Stimulated activated naive B cell treated with anti-CD40 and anti-IgM and Interleukin-4, amounts not matched to agents 10 μg/mL and 1 μg/mL and 100 μg/mL, for 72 hours (primary cell): ENCODE measurements at regions not wholly inside any gene's neighbourhood (a gene's known extent, or its start where the extent isn't known, plus 50 kb on each side); places are given as distances from the start of the nearest gene placed in this dataset.
A peak's percentile ranks its signal among the peaks of the same experiment; 100 is the strongest.

Experiments used
- ATAC-seq, 2 donors: fragments of 150-1000 bp; cut with Tn5 transposase; replicated peaks; 2 replicates each; pipeline ENCODE4 v1.10.0; 2021; ENCODE audit warnings: moderate library complexity in 1 of 2
- DNase-seq: peaks from one replicate; pipeline ENCODE4 v3.0.0; 2021
- H3K27ac Mint-ChIP-seq: one replicate; pipeline ENCODE4 v1.8.0; 2022; ENCODE audit warnings: mild to moderate bottlenecking, mixed read lengths
- H3K27me3 Mint-ChIP-seq, 2 donors: one replicate each; pipeline ENCODE4 v1.8.0; 2022; ENCODE audit warnings: mixed read lengths in 2 of 2
- H3K36me3 Mint-ChIP-seq, 2 donors: one replicate each; pipeline ENCODE4 v1.8.0; 2022; ENCODE audit warnings: mixed read lengths in 2 of 2, mild to moderate bottlenecking in 1 of 2
- H3K4me1 Mint-ChIP-seq, 2 donors: one replicate each; pipeline ENCODE4 v1.8.0; 2022; ENCODE audit warnings: mixed read lengths in 2 of 2, mild to moderate bottlenecking in 1 of 2
- H3K4me3 Mint-ChIP-seq, 2 donors: one replicate each; pipeline ENCODE4 v1.8.0; 2022; ENCODE audit warnings: mild to moderate bottlenecking in 2 of 2, mixed read lengths in 2 of 2, moderate library complexity in 1 of 2
- H3K9me3 Mint-ChIP-seq, 2 donors: one replicate each; pipeline ENCODE4 v1.8.0; 2022; ENCODE audit warnings: mixed read lengths in 2 of 2, mild to moderate bottlenecking in 1 of 2

DNA sequence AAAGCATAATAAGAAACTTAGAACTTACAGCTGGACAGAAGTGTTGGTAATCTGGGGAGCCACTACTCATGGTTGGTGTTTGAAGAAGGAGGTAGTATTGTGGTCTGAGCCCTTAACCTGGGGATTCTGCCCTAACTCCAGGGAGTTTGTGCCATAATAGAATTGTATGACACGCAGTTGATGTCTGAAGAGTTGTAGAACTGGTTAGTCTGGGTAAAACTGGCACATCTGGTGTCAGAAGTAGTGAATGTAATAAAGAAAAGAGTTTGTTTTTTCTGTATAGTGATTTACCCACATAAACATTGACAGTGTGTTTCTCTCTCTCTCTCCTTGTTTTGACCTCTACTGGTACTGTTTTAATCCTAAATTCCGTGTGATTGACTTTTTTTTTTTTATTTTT is 448.1 kb upstream of the SEMA3D start:
- Mint-ChIP-seq H3K27ac (no peak overlapping the region), H3K36me3 (no peaks in the 10 kb centered on the region)

DNA sequence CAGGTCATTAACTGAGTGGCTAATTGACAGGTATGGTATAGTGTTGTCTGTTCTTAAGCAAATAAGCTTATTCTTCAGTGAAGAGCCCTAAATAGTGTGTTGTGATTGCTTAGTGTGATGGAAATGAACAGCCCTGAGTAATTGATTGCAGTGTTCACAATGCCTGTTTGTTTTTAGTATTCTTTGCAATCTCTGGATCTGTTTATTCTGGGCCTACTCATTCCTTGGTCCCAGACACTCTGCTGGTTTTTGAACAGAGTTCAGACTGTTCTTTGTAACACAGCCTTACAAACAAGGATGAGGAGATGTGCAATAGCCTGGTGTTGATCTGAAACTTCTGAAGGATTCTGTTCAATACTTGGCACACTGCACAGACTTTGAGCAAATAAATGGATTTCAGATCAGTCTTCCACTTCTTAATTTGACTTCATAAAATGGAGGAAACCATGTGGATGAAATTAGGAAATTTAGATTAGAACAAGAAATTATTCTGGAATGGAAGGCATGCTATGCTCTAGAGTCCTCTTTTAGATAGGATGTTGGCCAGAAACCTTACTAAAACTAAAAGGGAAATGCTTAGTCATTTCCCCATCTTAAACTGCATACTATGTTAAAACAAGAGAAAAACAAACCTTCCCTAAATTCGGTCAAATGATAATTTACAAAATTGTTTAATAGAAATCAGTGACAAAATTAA is 444.2 kb upstream of the SEMA3D start:
- Mint-ChIP-seq H3K36me3 (no peaks in the 10 kb centered on the region), H3K4me1 (no peaks in the 10 kb centered on the region), H3K9me3 (no peaks in the 10 kb centered on the region), H3K27me3 (no peaks in the 10 kb centered on the region), H3K4me3 (no peak overlapping the region), H3K27ac (no peak overlapping the region)
- no peak for DNase-seq
- ATAC-seq, result no peak

More for the DNA sequence above, 448.1 kb upstream of the SEMA3D start:
- Mint-ChIP-seq H3K4me3 (no peak overlapping the region), H3K4me1 (no peaks in the 10 kb centered on the region), H3K27me3 (no peaks in the 10 kb centered on the region), H3K9me3 (no peaks in the 10 kb centered on the region)
- ATAC-seq, result no peak
- DNase-seq, result no peak

DNA sequence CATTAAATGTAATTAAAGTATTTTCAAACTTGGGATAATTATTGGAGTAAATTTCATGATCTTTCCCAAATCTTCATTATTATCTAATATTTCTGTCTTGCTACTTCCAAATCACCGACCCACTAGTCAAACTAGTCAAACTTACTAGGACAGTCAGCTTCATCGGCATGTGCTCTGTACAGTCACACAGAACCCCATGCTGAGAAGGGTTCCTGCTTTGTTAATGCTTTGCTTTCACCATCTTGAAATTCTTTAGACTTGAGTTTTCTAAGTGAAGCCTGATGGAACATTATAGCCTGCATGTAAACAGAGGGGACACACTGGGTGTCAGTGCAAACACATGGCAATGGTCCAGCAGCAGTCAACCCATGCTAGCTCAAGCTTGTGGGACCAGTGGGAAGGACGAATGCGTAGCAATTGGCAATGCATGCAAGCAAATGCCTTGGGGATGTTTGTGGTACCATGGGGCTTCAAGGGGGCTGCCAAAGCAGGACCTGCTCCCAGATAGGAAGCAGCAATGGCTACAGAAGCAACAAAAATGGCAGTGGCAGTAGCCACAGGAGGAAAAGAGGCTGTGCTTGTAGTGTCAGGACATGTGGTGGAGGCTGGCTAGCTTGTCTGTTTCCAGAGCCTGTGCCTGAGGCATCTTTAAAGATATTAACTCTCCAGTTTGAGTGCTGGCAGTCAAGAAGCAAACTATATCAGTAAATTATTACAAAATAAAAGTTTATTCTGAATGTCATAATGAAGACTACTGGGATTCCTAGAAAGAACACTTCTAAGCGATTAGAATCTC is 441.1 kb upstream of the SEMA3D start:
- Mint-ChIP-seq H3K27me3 (no peaks in the 10 kb centered on the region), H3K36me3 (no peaks in the 10 kb centered on the region), H3K4me1 (no peaks in the 10 kb centered on the region), H3K4me3 (no peak overlapping the region), H3K9me3 (no peaks in the 10 kb centered on the region), H3K27ac (no peak overlapping the region)
- no peak for DNase-seq
- ATAC-seq, result no peak

GRCh38 chr7:85622059-85622458 is 435.2 kb upstream of the SEMA3D start:
- ATAC-seq, result no peak
- no peak for DNase-seq
- peaks cover 0 to 2% of the 10 kb centered on the region in 2 donors for H3K4me1 Mint-ChIP-seq
- no peak overlapping the region for H3K27ac Mint-ChIP-seq
- H3K27me3 Mint-ChIP-seq, result no peaks in the 10 kb centered on the region
- peaks cover 0 to 2% of the 10 kb centered on the region in 2 donors for H3K9me3 Mint-ChIP-seq
- H3K4me3 Mint-ChIP-seq, result no peak overlapping the region
- H3K36me3 Mint-ChIP-seq, result no peaks in the 10 kb centered on the region

- H3K4me1 Mint-ChIP-seq, result peaks cover 0 to 2% of the 10 kb centered on the region in 2 donors
- no peaks in the 10 kb centered on the region for H3K27me3 Mint-ChIP-seq
- H3K9me3 Mint-ChIP-seq, result peaks cover 0 to 2% of the 10 kb centered on the region in 2 donors
- DNase-seq, result no peak
- H3K4me3 Mint-ChIP-seq, result no peak overlapping the region
- no peak for ATAC-seq
- H3K36me3 Mint-ChIP-seq, result no peaks in the 10 kb centered on the region
- H3K27ac Mint-ChIP-seq, result no peak overlapping the region
These were observed 434.3 kb upstream of the SEMA3D start for GRCh38 chr7:85620936-85621685.

DNA sequence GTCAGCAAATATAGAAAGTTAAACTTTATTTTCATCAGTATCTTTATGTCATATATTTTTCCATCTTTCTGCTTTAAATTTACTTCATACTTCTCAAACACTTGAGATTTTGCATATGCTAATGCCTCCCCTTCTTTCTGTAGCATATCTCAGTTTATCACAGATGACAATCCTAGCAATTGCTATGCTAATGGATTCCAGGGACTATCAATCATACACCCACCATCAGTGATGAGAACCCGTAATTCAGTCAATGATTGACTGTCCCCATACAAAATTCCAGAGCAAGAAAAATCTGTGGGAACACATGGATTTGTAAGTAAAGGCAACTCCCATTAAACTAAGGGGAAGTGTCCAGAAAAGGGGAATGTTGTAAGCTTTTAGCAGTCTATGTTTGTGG is 432.4 kb upstream of the SEMA3D start:
- peaks cover 0 to 2% of the 10 kb centered on the region in 2 donors for H3K9me3 Mint-ChIP-seq
- H3K27ac Mint-ChIP-seq, result no peak overlapping the region
- H3K27me3 Mint-ChIP-seq, result no peaks in the 10 kb centered on the region
- peaks cover 0 to 2% of the 10 kb centered on the region in 2 donors for H3K4me1 Mint-ChIP-seq
- DNase-seq (no peak), ATAC-seq (no peak)
- H3K36me3 Mint-ChIP-seq, result no peaks in the 10 kb centered on the region
- no peak overlapping the region for H3K4me3 Mint-ChIP-seq

DNA sequence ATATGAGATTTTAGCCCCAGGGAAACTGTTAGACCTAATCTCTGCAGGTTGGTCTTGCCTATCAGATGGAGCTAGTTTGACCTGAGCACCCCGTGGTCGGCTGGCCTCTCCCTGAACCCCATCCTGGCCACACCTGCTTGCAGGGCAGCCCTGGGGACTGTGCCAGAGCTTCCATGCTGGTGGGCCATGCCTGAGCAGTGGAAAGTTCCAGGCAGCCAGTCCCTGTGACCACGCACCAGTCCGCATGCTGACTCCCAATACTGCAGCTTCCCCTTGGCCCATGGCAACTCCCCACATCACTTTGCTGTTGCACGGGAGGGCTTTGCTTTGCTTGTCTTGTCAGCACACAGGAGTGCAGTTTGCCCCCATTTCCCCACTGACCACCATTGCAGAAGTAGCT is 427.8 kb upstream of the SEMA3D start:
- H3K4me3 Mint-ChIP-seq, result no peak overlapping the region
- no peaks in the 10 kb centered on the region for H3K27me3 Mint-ChIP-seq
- H3K27ac Mint-ChIP-seq, result no peak overlapping the region
- no peaks in the 10 kb centered on the region for H3K4me1 Mint-ChIP-seq
- peak in 1 of 2 donors; percentile 12 for ATAC-seq
- no peaks in the 10 kb centered on the region for H3K9me3 Mint-ChIP-seq
- no peak for DNase-seq
- no peaks in the 10 kb centered on the region for H3K36me3 Mint-ChIP-seq

DNA sequence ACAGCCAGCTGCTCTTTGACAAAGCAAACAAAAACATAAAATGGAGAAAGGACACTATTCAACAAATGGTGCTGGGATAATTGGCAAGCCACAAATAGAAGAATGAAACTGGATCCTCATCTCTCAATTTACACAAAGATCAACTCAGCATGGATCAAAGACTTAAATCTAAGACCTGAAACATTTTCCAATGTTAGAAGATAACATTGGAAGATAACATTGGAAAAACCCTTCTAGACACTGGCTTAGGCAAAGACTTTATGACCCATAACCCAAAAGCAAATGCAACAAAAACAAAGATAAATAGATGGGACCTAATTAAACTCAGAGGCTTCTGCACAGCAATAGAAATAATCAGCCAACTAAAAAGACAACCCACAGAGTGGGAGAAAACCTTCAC is 425.7 kb upstream of the SEMA3D start:
- no peaks in the 10 kb centered on the region for H3K9me3 Mint-ChIP-seq
- H3K36me3 Mint-ChIP-seq, result no peaks in the 10 kb centered on the region
- DNase-seq (no peak), ATAC-seq (no peak)
- no peak overlapping the region for H3K4me3 Mint-ChIP-seq
- H3K27me3 Mint-ChIP-seq, result no peaks in the 10 kb centered on the region
- no peak overlapping the region for H3K27ac Mint-ChIP-seq
- H3K4me1 Mint-ChIP-seq, result no peaks in the 10 kb centered on the region

- Mint-ChIP-seq H3K9me3 (no peaks in the 10 kb centered on the region), H3K27ac (no peak overlapping the region), H3K36me3 (no peaks in the 10 kb centered on the region), H3K27me3 (no peaks in the 10 kb centered on the region), H3K4me1 (no peaks in the 10 kb centered on the region), H3K4me3 (no peak overlapping the region)
- DNase-seq, result no peak
- no peak for ATAC-seq
These were observed 421.9 kb upstream of the SEMA3D start for GRCh38 chr7:85608804-85609203.

DNA sequence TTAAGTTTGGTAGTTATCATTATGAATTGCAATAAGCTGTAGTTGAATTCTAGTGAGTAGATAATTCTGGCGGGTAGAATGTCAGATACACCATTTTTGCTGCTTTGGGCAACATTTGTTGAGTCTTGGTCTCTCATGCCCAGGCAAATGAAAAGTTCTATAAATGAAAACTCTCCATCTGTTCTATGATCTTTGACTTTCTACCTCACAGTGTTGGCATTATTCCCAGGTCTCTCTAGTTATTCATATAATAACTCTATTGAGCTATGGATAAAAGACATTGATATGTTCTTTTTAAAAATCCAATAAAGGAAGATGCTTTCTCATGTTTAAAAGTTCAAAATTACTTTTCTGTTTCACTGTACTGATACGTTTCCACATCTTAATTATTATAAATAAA is 415.3 kb upstream of the SEMA3D start:
- H3K36me3 Mint-ChIP-seq, result no peaks in the 10 kb centered on the region
- ATAC-seq, result no peak
- no peak overlapping the region for H3K27ac Mint-ChIP-seq
- no peaks in the 10 kb centered on the region for H3K4me1 Mint-ChIP-seq
- H3K4me3 Mint-ChIP-seq, result no peak overlapping the region
- H3K9me3 Mint-ChIP-seq, result no peaks in the 10 kb centered on the region
- no peak for DNase-seq
- H3K27me3 Mint-ChIP-seq, result no peaks in the 10 kb centered on the region

DNA sequence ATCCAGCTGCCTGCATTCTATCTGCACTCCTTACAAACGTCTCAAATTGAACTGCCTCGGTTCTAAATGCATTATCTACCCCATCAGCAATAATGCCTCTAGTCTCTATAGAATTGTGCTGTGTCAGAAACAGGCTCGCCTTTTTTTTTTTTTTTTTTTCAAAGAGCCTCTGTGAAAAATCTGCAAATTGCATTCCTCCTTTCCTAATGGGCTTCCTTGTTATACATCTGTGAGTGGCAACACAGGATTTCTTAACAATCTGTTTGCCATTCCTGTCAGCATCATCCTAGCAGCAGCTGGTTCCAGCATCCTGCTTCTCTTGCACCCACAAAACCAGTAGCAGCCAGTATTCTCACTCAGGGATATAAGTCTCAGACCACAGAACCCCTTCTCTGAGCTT is 413.5 kb upstream of the SEMA3D start:
- no peak for ATAC-seq
- no peak overlapping the region for H3K4me3 Mint-ChIP-seq
- DNase-seq, result no peak
- H3K27ac Mint-ChIP-seq, result no peak overlapping the region
- H3K36me3 Mint-ChIP-seq, result no peaks in the 10 kb centered on the region
- no peaks in the 10 kb centered on the region for H3K9me3 Mint-ChIP-seq
- H3K27me3 Mint-ChIP-seq, result no peaks in the 10 kb centered on the region
- no peaks in the 10 kb centered on the region for H3K4me1 Mint-ChIP-seq

DNA sequence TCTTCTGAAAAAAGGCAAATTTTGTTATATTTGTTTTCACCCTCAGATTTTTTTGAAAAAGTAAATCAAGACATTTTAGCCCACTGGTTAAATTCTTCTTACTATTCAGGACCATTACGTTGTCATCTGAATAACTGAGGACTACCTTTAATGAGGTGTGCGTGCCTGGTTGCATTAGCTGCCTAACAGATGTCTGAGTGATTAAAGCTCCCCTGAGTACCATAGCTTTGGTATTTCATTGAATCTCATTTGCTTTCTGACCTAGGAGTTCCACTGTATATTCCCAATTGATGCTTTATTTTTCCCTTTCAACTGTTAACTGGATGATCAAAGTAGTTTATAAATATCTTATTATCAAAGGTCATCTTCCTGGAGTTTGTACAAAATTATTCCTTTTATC is 410.0 kb upstream of the SEMA3D start:
- Mint-ChIP-seq H3K4me1 (no peaks in the 10 kb centered on the region), H3K9me3 (no peaks in the 10 kb centered on the region), H3K4me3 (no peak overlapping the region), H3K36me3 (no peaks in the 10 kb centered on the region), H3K27me3 (no peaks in the 10 kb centered on the region), H3K27ac (no peak overlapping the region)
- no peak for ATAC-seq
- no peak for DNase-seq

DNA sequence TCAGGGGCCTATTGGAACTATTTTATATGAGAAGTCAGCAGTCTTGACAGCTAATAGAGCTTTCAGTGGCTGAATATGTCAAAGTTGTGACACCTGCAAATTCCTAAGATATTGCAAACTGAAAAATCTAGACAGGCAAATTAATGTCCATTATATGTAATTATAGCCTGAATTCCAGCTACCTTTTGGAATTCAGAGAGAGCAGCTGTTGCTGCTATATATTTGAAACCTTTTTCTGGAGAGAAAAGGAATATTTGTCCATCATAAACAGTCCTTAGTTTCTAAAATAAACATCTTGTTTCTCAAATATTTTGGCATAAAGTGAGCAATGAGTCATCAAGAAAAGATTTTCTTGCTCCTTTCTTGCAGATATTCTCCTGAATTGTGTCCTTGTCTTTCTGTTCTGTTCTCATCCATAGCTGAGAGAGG is 408.9 kb upstream of the SEMA3D start:
- Mint-ChIP-seq H3K27ac (no peak overlapping the region), H3K4me3 (no peak overlapping the region), H3K4me1 (no peaks in the 10 kb centered on the region), H3K36me3 (no peaks in the 10 kb centered on the region), H3K27me3 (no peaks in the 10 kb centered on the region), H3K9me3 (no peaks in the 10 kb centered on the region)
- DNase-seq, result no peak
- ATAC-seq, result no peak

GRCh38 chr7:85593355-85593754 is 406.5 kb upstream of the SEMA3D start:
- DNase-seq (no peak), ATAC-seq (no peak)
- H3K27ac Mint-ChIP-seq, result no peak overlapping the region
- no peaks in the 10 kb centered on the region for H3K27me3 Mint-ChIP-seq
- H3K4me1 Mint-ChIP-seq, result no peaks in the 10 kb centered on the region
- no peaks in the 10 kb centered on the region for H3K36me3 Mint-ChIP-seq
- no peaks in the 10 kb centered on the region for H3K9me3 Mint-ChIP-seq
- no peak overlapping the region for H3K4me3 Mint-ChIP-seq

GRCh38 chr7:85587785-85588184 is 400.9 kb upstream of the SEMA3D start:
- Mint-ChIP-seq H3K9me3 (no peaks in the 10 kb centered on the region), H3K27ac (no peak overlapping the region), H3K4me1 (no peaks in the 10 kb centered on the region), H3K36me3 (no peaks in the 10 kb centered on the region), H3K27me3 (no peaks in the 10 kb centered on the region), H3K4me3 (no peak overlapping the region)
- no peak for ATAC-seq
- no peak for DNase-seq
